ENCODE measurements at regions not wholly inside any gene's neighbourhood (a gene's known extent, or its start where the extent isn't known, plus 50 kb on each side); places are given as distances from the start of the nearest gene placed in this dataset.
A peak's percentile ranks its signal among the peaks of the same experiment; 100 is the strongest.

DNA sequence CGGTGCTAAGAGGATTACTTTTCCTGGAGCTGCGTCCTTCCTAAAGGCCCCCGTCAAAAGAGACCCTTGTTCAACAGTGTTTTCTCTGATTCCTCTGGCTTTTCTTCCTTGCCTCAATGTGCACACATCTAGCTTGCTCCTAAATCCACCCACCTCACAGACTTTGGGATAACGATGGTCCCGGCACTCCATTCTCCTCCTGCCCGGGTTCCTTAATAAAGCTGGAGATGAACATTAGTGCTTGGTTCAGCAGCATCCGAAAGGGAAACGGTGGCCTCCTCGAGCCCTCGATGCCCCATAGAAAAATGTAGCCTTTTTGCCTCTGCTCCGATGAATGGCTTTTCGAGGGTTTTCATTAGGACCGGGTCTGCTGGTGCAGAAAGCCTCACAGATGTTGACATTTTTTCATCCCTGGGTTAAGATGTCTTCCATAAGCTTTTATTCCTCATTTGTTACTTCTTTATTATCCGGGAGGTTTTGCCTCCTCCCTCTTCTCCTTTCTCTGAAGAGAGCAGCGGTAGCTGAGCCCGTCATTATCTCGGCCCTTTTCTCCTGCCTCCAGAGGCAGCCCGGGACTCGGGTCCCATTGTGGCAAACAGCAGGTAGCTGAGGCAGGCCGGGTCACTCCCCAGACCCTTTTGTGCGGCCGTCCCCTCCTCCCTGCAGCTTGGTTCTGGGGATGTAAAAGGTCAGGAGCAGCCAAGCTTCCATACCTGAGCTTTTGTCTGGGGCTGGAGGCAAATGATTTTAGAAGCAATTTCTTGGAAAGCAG lies 64.6 kb downstream of the CPN2 start:
- H3K27me3 ChIP-seq (ENCODE audit: control insufficient read depth, insufficient read depth, low read length, poor library complexity, severe bottlenecking) = peaks cover 6% of the 10 kb centered on the region
- no peak overlapping the region for H3K4me3 Mint-ChIP-seq
- H3K36me3 ChIP-seq (ENCODE audit: control insufficient read depth, insufficient read depth, low read length) = no peaks in the 10 kb centered on the region
- no peaks in the 10 kb centered on the region for H3K27me3 Mint-ChIP-seq (ENCODE audit: insufficient read depth)
- no peak for TF ChIP-seq CTCF (conservative IDR thresholded peaks at IDR 0.05)
- H3K9ac ChIP-seq (ENCODE audit: extremely low read depth, low read length, poor library complexity, severe bottlenecking) = no peak overlapping the region
- 26 to 35% methylated on average over 16 to 22 of the region's 22 CpGs for WGBS, 2 experiments (ENCODE audit: insufficient coverage in 1 of 2, insufficient read length in 1 of 2)
- peak; percentile 91 for DNase-seq
- no peaks in the 10 kb centered on the region for H3K36me3 Mint-ChIP-seq (ENCODE audit: low read depth)
- peak overlapping the region; percentile 26 for H3K27ac ChIP-seq (ENCODE audit: low read depth, low read length)
- no peak overlapping the region for H3K27ac Mint-ChIP-seq
- H3K4me1 ChIP-seq (ENCODE audit: control insufficient read depth, insufficient read depth, low read length) = peaks cover 13% of the 10 kb centered on the region
- H3K4me1 Mint-ChIP-seq = no peaks in the 10 kb centered on the region
- H3K9me3 ChIP-seq (ENCODE audit: control insufficient read depth, low read length) = peaks cover 6% of the 10 kb centered on the region
- peak overlapping the region; percentile 8 for H3K4me3 ChIP-seq (ENCODE audit: low read length)
- peaks cover 3% of the 10 kb centered on the region for H3K9me3 Mint-ChIP-seq

- H3K27me3 Mint-ChIP-seq (ENCODE audit: insufficient read depth) = peaks cover under 1% of the 10 kb centered on the region
- no peak overlapping the region for H3K4me3 Mint-ChIP-seq
- TF ChIP-seq CTCF (conservative IDR thresholded peaks at IDR 0.05) = no peak
- 72 to 83% methylated on average over 2 to 3 of the region's 3 CpGs for WGBS, 2 experiments (ENCODE audit: insufficient coverage in 1 of 2, insufficient read length in 1 of 2)
- no peaks in the 10 kb centered on the region for H3K36me3 ChIP-seq (ENCODE audit: control insufficient read depth, insufficient read depth, low read length)
- no peaks in the 10 kb centered on the region for H3K4me1 Mint-ChIP-seq
- no peak overlapping the region for H3K4me3 ChIP-seq (ENCODE audit: low read length)
- H3K27ac ChIP-seq (ENCODE audit: low read depth, low read length) = peak overlapping the region; percentile 26
- no peak overlapping the region for H3K9ac ChIP-seq (ENCODE audit: extremely low read depth, low read length, poor library complexity, severe bottlenecking)
- H3K36me3 Mint-ChIP-seq (ENCODE audit: low read depth) = no peaks in the 10 kb centered on the region
- H3K9me3 Mint-ChIP-seq = peaks cover 5% of the 10 kb centered on the region
- no peak for DNase-seq
- no peak overlapping the region for H3K27ac Mint-ChIP-seq
- peaks cover 6% of the 10 kb centered on the region for H3K27me3 ChIP-seq (ENCODE audit: control insufficient read depth, insufficient read depth, low read length, poor library complexity, severe bottlenecking)
- H3K9me3 ChIP-seq (ENCODE audit: control insufficient read depth, low read length) = peaks cover 6% of the 10 kb centered on the region
- peaks cover 13% of the 10 kb centered on the region for H3K4me1 ChIP-seq (ENCODE audit: control insufficient read depth, insufficient read depth, low read length)
Observed at GRCh38 chr3:194287374-194287773, 63.8 kb downstream of the CPN2 start.

DNA sequence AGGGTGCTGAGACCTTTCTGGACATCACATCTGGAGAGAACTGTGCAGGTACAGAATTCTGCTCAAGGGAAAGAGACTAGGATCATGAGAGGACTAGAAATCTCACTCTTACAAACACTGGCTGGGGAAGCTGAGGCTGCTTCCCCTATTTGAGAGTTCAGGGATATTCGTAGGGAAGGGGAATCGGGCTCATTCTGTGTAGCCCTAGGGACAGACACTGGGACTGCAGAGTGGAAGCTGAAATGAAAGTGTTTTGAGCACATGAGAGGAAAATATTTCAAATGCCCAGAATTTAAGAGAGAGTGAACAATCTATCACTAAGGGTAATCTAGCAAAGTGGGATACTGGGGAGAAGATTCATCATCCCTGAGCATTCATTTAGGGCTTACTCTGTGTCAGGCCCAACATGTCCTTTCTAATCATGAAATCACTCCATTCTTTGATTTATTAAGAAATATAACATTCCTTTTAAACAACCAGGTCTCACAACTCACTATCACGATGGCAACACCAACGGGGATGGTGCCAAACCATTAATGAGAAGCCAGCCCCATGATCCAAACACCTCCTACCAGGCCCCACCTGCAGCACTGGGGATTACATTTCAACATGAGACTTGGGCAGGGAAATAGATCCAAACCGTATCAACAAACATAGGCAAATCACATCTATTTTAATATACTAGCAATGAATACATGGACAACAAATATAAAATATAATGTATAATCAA lies 63.0 kb downstream of the CPN2 start:
- H3K9me3 Mint-ChIP-seq = peaks cover 5% of the 10 kb centered on the region
- no peak overlapping the region for H3K4me3 Mint-ChIP-seq
- Histone ChIP-seq H3K9me3 (ENCODE audit: control insufficient read depth, low read length) (peaks cover 6% of the 10 kb centered on the region), H3K4me3 (ENCODE audit: low read length) (no peak overlapping the region), H3K9ac (ENCODE audit: extremely low read depth, low read length, poor library complexity, severe bottlenecking) (no peak overlapping the region), H3K4me1 (ENCODE audit: control insufficient read depth, insufficient read depth, low read length) (peaks cover 13% of the 10 kb centered on the region), H3K27ac (ENCODE audit: low read depth, low read length) (no peak overlapping the region), H3K36me3 (ENCODE audit: control insufficient read depth, insufficient read depth, low read length) (no peaks in the 10 kb centered on the region), H3K27me3 (ENCODE audit: control insufficient read depth, insufficient read depth, low read length, poor library complexity, severe bottlenecking) (peaks cover 6% of the 10 kb centered on the region)
- TF ChIP-seq CTCF (conservative IDR thresholded peaks at IDR 0.05) = peak; percentile 40
- peaks cover 5% of the 10 kb centered on the region for H3K27me3 Mint-ChIP-seq (ENCODE audit: insufficient read depth)
- no peaks in the 10 kb centered on the region for H3K4me1 Mint-ChIP-seq
- 78 to 84% methylated on average over 4 to 5 of the region's 5 CpGs for WGBS, 2 experiments (ENCODE audit: insufficient coverage in 1 of 2, insufficient read length in 1 of 2)
- DNase-seq = peak; percentile 10
- no peak overlapping the region for H3K27ac Mint-ChIP-seq
- H3K36me3 Mint-ChIP-seq (ENCODE audit: low read depth) = no peaks in the 10 kb centered on the region
